Ramos (cell line): ENCODE measurements at regions not wholly inside any gene's neighbourhood (a gene's known extent, or its start where the extent isn't known, plus 50 kb on each side); places are given as distances from the start of the nearest gene placed in this dataset.
"Not testable (repeated sequence)": the region's sequence is repeated elsewhere in the genome, so short reads cannot be mapped to it uniquely, and the experiment has no call there.

Source experiments
- in situ Hi-C: fragments of 300-500 bp; cut with MboI; formaldehyde crosslinking; loops from one replicate; pipeline ENCODE4 v1.14.3; 2022; ENCODE audit warnings: low sequenced_read_pairs; ENCODE audit not compliant: unreplicated experiment

DNA sequence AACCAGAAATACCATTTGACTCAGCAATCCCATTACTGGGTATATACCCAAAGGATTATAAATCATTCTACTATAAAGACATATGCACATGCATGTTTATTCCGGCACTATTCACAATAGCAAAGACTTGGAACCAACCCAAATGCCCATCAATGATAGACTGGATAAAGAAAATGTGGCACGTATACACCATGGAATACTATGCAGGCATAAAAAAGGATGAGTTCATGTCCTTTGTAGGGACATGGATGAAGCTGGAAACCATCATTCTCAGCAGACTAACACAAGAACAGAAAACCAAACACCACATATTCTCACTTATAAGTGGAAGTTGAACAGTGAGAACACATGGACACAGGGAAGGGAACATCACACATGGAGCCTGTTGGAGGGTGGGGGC is 158.2 kb downstream of the GXYLT1 start:
- in situ Hi-C loops: not testable (repeated sequence)

GRCh38 chr12:41983856-41984255 is 160.8 kb downstream of the GXYLT1 start:
- in situ Hi-C loops: no loop called here

DNA sequence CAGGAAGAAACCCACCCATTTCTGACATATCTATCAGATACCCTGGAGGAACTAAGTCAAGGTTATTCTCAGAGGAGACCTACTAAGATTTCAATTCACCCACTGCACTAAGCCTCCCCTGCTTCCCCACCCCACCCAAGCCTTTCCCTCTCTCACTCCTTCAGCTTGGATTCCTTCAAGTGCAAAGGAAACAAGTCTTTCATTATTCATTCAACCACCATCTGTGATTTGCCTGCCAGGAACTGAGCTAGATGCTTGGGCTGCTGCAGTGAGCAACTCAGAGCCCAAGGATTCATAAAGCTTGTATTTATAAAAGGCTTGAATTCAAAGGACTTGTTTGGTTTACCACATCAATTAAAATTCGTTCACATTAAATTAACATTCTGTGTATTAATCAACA is 161.3 kb downstream of the GXYLT1 start:
- in situ Hi-C loops: no loop called here

- in situ Hi-C loops: no loop called here
Measured at GRCh38 chr12:41981758-41982157, 162.9 kb downstream of the GXYLT1 start.

DNA sequence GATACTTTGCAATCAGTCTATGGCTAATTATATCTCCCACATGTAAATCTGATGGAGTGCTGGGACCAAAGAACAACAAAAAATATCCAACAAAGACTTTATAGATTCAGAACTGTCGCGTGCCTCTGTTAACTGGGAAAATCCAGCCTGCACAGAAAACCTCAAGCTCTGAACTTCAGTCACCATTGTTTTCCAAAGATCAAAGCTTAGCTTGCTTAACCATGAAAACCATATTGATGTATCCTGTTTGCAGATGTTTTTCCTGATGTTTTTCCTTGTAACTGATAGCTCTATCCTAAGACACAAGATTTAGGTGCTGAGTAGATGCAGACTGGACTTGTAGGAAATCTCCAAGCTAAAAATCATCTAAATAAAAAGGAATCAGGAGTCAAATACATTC is 163.7 kb downstream of the GXYLT1 start:
- in situ Hi-C loops: no loop called here

DNA sequence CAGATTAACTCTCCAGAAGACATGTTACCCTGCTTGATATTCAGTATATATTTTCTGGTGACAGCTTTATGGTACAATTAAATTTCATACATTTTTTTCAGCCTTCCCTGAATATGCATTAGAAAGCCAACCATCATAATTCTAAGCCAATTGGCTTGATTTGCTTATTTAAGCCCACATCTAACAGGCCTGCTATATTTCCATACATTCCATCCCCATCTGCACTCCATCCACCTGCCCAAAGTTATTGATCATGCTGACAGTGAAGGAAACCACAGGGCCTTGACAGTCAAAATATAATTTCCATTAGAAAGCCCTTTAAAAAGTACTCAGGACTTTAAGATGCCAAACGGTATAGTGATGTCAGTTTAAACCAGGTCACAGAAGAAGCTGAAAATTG is 164.3 kb downstream of the GXYLT1 start:
- in situ Hi-C loops: no loop called here

- in situ Hi-C loops: no loop called here
Measured at GRCh38 chr12:41979574-41979973, 165.1 kb downstream of the GXYLT1 start.

- in situ Hi-C loops: no loop called here
Measured at GRCh38 chr12:41972598-41972997, 172.1 kb downstream of the GXYLT1 start.

GRCh38 chr12:41972196-41972595 is 172.5 kb downstream of the GXYLT1 start:
- in situ Hi-C loops: no loop called here

- in situ Hi-C loops: no loop called here
Measured at GRCh38 chr12:41970744-41971143, 173.9 kb downstream of the GXYLT1 start.

DNA sequence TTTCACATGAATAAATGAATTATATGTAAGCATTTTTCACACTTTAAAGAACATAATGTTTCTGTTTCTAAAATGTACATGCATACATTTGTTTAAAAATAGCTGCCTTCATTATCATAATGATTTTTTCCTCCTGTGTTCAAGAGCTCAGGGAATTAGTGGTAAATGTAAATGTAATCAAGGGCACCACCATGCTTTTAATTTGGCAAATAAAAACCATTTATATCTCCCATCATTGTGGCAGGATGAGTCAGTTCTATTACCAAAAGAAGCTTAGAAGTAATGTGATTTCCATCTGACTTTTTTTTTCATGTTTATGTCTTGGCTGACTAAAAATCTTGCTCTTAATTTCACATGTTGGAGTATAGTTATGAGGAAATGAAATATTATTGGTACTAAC is 176.1 kb downstream of the GXYLT1 start:
- in situ Hi-C loops: no loop called here

- in situ Hi-C loops: no loop called here
Measured at GRCh38 chr12:41967668-41968500, 176.8 kb downstream of the GXYLT1 start.

DNA sequence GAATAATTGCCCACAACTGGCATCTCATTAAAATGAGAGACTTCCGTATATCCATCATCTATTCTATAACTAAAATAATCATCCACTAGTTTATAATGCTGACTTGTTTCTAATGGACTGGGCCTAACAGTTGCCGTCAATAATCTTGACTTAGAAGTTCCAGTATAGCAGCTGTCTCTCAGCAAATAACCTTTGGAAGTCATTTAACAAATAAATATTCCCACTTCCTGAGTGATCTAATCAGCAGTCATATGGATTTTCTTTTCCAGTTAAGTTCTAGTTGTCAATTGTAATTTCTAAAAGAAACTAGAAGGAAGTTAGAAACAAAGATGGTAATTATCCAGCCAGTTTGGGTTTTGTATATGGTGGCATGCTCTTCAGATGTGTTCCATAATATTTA is 177.8 kb downstream of the GXYLT1 start:
- in situ Hi-C loops: no loop called here

GRCh38 chr12:41966001-41966400 is 178.7 kb downstream of the GXYLT1 start:
- in situ Hi-C loops: no loop called here

GRCh38 chr12:41963398-41963797 is 181.3 kb downstream of the GXYLT1 start:
- in situ Hi-C loops: no loop called here

DNA sequence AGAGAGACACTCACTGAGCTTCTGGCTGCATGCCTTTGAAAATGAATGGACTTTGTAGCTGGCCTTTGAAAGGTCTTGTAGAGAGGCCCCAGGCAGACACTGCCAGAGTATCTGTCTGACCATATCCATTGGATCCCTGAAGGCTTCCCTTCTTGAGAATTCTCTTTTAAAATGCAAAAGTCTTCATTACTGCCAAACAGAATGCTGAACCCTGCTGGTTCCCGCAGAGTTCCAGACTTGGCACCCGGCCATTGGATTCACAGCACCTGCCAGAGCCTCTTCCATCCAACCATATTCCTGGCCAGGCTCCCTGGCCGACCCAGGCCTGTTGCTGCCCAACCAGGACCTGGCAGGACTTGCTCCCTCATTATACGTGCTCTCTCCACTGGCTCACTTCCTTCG is 182.5 kb downstream of the GXYLT1 start:
- in situ Hi-C loops: no loop called here

- in situ Hi-C loops: no loop called here
Measured at GRCh38 chr12:41959271-41959670, 185.4 kb downstream of the GXYLT1 start.

- in situ Hi-C loops: no loop called here
Measured at GRCh38 chr12:41956353-41956752, 188.3 kb downstream of the GXYLT1 start.

DNA sequence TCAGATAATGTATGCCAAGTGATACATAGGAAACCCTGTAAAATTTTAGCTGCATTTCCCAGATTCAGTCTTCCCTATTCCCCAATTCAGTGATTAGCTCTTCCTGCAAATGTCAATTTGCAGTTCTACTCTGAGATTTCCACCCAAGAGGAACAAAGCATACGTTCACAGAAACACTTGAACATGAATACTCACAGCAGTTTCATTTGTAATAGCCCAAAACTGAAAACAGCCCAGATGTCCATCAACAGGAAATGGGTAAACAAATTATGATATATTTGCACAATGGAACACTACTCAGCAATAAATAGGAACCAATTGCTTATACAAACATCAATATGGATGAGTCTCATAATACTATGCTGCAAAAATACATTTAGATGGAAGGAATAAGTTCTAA is 194.2 kb downstream of the GXYLT1 start:
- in situ Hi-C loops: no loop called here

DNA sequence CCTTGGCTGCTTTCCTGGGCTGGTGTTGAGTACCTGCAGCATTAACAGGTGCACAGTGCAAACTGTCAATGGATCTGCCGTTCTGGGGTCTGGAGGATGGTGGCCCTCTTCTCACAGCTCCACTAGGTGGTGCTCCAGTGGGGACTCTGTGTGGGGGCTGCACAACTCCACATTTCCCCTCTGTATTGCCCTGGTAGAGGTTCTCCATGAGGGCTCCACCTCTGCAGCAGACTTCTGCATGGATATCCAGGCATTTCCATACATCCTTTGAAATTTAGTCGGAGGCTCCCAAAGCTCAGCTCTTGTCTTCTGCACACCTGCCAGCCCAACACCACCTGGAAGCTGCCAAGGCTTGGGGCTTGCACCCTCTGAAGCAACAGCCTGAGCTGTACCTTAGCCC is 198.6 kb downstream of the GXYLT1 start:
- in situ Hi-C loops: no loop called here

GRCh38 chr12:41944216-41944615 is 200.5 kb downstream of the GXYLT1 start:
- in situ Hi-C loops: no loop called here

- in situ Hi-C loops: no loop called here
Measured at GRCh38 chr12:41943671-41944070, 201.0 kb downstream of the GXYLT1 start.
